ENCODE measurements at regions not wholly inside any gene's neighbourhood (a gene's known extent, or its start where the extent isn't known, plus 50 kb on each side); places are given as distances from the start of the nearest gene placed in this dataset.

- no peak for TF ChIP-seq CTCF (IDR thresholded peaks at IDR 0.05; ENCODE audit: insufficient read depth, low read length, poor library complexity, severe bottlenecking)
- no peak for TF ChIP-seq EZH2phosphoT487 (conservative IDR thresholded peaks at IDR 0.05; ENCODE audit: low read length)
Observed at GRCh38 chr2:2550856-2551255, 219.8 kb upstream of the MYT1L start.

Data from SU-DHL-6 (cell line).